Loucy (cell line): ENCODE measurements at regions not wholly inside any gene's neighbourhood (a gene's known extent, or its start where the extent isn't known, plus 50 kb on each side); places are given as distances from the start of the nearest gene placed in this dataset.

Experiments used
- CTCF ChIP-seq: fragments of 200-600 bp; sonication (generic); conservative IDR thresholded peaks from 2 replicates; pipeline ENCODE4 v1.5.1; 2014; ENCODE audit warnings: mild to moderate bottlenecking, antibody characterized with exemption, low read length
- EZH2phosphoT487 ChIP-seq: fragments of 200-600 bp; IDR thresholded peaks from 2 replicates; pipeline ENCODE4 v1.6.1; 2018; ENCODE audit warnings: antibody characterized with exemption, mild to moderate bottlenecking, moderate library complexity, borderline replicate concordance

GRCh38 chr13:91020461-91021034 is 326.9 kb upstream of the MIR17HG start:
- no peak for TF ChIP-seq CTCF
- TF ChIP-seq EZH2phosphoT487: no peak
